Effector memory CD4-positive, alpha-beta T cell (primary cell): ENCODE measurements at regions not wholly inside any gene's neighbourhood (a gene's known extent, or its start where the extent isn't known, plus 50 kb on each side); places are given as distances from the start of the nearest gene placed in this dataset.

Experiments used
- DNase-seq, 3 donors: peaks; one replicate each; pipeline ENCODE4 v3.0.0-alpha.2; 2020
- H3K27ac ChIP-seq: 2 replicates; pipeline ENCODE4 v1.7.0; 2013; ENCODE audit warnings: mild to moderate bottlenecking, low read length, moderate library complexity; ENCODE audit not compliant: insufficient read depth, poor library complexity, severe bottlenecking
- H3K27me3 ChIP-seq: replicated peaks from 2 replicates; pipeline ENCODE4 v1.7.0; 2013; ENCODE audit warnings: mild to moderate bottlenecking, low read length; ENCODE audit not compliant: insufficient read depth, control insufficient read depth, poor library complexity, severe bottlenecking
- H3K36me3 ChIP-seq: 2 replicates; pipeline ENCODE4 v1.7.0; 2013; ENCODE audit warnings: mild to moderate bottlenecking, low read length, moderate library complexity; ENCODE audit not compliant: control insufficient read depth, insufficient read depth
- H3K4me1 ChIP-seq: 2 replicates; pipeline ENCODE4 v1.7.0; 2013; ENCODE audit warnings: low read length, mild to moderate bottlenecking; ENCODE audit not compliant: control insufficient read depth, insufficient read depth, poor library complexity, severe bottlenecking
- H3K4me3 ChIP-seq: 2 replicates; pipeline ENCODE4 v1.7.0; 2013; ENCODE audit warnings: low read length, low read depth, mild to moderate bottlenecking; ENCODE audit not compliant: insufficient read depth, poor library complexity, severe bottlenecking
- H3K9me3 ChIP-seq: 2 replicates; pipeline ENCODE4 v1.7.0; 2013; ENCODE audit warnings: mild to moderate bottlenecking, low read length, moderate library complexity; ENCODE audit not compliant: control insufficient read depth

DNA sequence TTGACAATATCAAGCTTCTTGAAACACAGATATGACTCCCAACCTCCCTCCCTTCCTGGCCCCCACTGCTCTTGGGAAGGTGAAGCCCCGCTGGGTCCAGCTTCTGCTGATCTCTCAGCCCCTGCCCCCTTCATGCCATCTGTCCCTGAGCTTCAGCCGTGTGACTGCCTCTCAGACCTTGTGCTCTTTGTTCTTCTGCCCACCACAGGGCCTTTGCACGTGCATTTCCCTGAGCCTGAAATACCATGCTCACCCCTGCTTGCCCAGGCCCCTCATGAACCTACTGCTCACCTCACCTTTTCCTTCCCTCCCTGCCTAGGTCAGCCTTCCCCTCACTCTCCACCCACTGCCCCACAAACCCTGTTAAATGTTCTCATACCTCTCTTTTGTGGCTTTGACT, 241.7 kb upstream of the PMEPA1 start:
- H3K4me1 ChIP-seq = no peaks in the 10 kb centered on the region
- no peaks in the 10 kb centered on the region for H3K36me3 ChIP-seq
- no peak overlapping the region for H3K4me3 ChIP-seq
- H3K27ac ChIP-seq = no peak overlapping the region
- H3K9me3 ChIP-seq = no peaks in the 10 kb centered on the region
- H3K27me3 ChIP-seq = no peaks in the 10 kb centered on the region
- DNase-seq = no peak

DNA sequence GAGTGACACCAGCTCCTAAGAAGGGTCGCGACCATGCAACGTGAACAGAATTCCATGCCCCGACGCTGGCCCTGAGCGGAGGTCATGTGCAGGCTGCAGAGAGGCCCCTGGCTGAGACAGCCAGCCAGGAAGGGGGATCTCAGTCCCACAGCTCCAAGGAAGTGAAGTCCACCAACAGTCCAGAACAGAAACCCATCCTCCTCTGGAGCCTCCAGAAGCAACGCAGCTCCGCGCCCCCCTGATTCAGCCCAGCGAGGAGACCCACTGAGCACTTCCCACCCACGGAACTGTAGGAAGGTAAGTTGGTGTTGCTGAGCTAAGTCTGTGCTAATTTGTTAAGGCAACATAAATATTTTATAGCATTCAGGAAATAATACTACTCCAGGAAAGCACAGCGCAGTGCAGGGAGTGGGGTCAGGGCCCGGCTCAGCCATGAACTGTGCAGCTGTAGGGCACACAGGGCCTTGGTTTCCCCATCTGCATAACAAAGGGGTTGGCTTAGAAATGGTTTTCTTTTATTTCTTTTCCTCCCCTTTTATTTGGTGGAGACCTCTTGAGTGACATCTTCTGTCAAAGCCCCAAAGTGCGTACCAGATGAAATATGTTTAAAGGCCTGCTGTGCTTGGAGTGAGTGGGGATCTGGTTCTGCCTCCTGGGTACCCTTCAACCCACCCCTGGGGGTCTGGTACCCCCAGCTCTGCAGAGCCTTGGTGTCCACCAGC, 241.1 kb upstream of the PMEPA1 start:
- Histone ChIP-seq H3K4me3 (no peak overlapping the region), H3K36me3 (no peaks in the 10 kb centered on the region), H3K4me1 (no peaks in the 10 kb centered on the region), H3K27me3 (no peaks in the 10 kb centered on the region), H3K27ac (no peak overlapping the region), H3K9me3 (no peaks in the 10 kb centered on the region)
- DNase-seq = no peak

DNA sequence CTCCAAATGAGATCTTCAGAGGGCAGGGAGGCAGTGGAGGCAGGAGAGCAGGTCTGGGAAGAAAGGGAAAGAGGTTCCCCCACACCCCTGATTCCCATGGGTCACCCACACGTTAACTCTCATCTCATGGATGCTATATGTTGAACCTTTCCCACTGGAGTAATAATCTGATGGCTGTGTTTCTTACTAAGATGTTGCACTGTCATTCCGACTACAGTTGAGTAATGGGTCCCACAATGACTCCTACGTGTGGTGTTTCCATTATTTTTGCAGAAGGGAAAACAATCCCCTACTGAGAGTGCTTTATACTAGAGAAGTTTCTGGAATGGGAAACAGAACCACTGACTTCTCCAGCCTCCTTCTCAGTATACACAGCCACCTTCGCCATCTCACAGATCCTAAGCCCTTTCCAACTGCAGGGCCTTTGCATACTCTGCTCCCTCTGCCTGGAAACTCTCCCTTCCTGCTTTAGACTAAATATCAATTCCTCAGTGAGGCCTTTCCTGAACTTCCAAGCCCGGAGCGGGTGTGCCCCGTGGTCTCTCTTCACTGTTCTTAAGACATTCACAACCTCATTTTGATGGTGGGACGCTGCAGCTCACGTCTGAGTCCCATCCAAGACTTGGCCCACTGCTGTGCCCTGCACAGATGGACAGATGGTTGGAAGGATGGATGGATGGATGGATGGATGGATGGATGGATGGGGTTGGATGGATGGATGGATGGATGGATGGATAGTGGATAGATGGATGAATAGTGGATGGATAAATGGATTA, 238.6 kb upstream of the PMEPA1 start:
- DNase-seq = no peak
- no peaks in the 10 kb centered on the region for H3K9me3 ChIP-seq
- no peaks in the 10 kb centered on the region for H3K4me1 ChIP-seq
- no peaks in the 10 kb centered on the region for H3K36me3 ChIP-seq
- no peak overlapping the region for H3K4me3 ChIP-seq
- no peak overlapping the region for H3K27ac ChIP-seq
- H3K27me3 ChIP-seq = no peaks in the 10 kb centered on the region

DNA sequence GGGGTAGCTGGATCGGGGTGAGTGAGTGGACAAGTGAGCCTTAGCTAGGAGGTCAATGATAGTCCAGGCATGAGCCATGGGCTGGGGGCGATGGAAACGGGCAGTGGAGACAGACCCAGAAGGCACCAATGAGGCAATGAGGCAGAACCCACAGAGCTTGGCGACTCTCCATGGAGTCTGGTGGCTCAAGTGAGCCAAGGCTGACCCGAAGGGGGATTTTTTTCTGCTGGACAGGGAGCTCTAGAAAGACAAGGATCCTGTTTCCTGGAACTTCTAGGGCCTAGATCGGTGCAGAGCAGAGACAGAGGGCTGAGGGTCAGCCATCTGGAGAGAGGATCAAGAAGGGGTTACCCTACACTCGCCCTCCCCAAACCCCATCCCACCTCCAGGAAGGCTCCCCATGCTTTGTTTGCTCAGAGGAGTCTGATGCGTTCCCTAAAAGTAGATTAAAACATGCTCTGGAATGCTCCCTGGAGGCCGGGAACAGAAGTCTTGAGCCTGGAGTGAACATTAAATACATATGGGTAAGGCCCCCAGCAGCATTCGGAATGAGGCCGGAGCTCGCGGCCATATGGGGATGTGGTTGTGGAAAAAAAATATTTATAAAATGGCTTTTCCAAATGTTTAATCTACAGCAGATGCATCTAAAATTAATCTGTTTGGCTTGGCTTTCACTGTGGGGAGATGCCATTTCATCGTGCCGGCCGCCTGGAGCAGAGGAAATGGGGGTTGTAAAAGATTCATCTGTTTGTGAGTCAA, 237.8 kb upstream of the PMEPA1 start:
- no peak for DNase-seq
- H3K27ac ChIP-seq = no peak overlapping the region

DNA sequence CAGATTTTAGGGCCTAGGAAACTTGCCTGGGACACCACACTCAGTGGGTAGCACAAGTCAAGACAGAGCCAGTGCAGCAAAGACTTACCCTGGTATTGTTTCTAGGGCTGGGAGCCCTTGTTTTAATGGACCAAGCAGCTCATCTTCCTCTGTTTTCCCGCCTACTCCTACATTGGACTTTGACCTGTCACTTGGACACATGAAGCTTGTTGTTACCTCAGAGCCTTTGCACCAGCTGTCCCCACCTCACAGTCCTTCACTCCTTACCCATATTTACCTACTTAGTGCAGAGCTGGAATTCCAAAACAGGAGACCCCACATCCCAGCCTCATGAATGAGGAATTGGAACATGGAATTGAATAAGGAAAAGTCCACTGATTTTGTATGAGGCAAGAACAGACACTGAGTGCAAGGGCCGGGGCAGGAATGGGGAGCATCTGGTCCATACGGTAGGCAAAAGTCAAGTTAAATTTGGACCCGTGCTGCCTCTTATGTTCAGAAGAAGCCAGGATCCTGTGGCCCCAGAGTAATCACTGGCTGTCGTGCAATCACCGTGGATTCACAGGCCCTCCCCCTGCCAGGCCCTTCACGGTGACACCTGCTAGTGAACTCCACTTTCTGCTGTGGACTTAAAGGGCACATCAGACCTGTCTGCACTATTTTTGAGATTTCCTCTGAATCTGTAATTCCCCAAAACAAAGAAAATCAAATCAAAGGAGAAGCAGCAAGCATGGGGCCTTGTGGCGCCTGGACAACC, 236.9 kb upstream of the PMEPA1 start:
- DNase-seq = no peak
- H3K36me3 ChIP-seq = no peaks in the 10 kb centered on the region
- H3K9me3 ChIP-seq = no peaks in the 10 kb centered on the region
- no peak overlapping the region for H3K4me3 ChIP-seq
- no peaks in the 10 kb centered on the region for H3K27me3 ChIP-seq
- no peak overlapping the region for H3K27ac ChIP-seq
- H3K4me1 ChIP-seq = no peaks in the 10 kb centered on the region

More for the DNA sequence above, 237.8 kb upstream of the PMEPA1 start:
- Histone ChIP-seq H3K9me3 (no peaks in the 10 kb centered on the region), H3K4me1 (no peaks in the 10 kb centered on the region), H3K36me3 (no peaks in the 10 kb centered on the region), H3K27me3 (no peaks in the 10 kb centered on the region), H3K4me3 (no peak overlapping the region)

DNA sequence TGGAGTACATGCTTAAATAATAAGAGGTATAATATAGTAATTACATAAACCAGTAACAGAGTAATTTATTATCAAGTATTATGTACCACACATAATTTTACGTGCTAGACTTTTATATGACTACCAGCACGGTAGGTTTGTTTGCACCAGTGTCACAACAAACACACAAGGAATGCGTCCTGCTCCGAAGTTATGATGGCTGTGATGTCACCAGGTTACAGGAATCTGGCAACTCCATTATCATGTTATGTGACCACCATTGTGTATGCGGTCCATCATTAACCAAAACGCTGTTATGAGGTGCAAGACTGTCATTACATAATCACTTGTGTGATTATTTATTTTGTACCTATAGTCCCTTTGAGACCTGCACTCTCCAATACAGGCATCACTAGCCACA, 235.2 kb upstream of the PMEPA1 start:
- no peak overlapping the region for H3K4me3 ChIP-seq
- no peaks in the 10 kb centered on the region for H3K27me3 ChIP-seq
- no peaks in the 10 kb centered on the region for H3K9me3 ChIP-seq
- no peaks in the 10 kb centered on the region for H3K36me3 ChIP-seq
- no peak overlapping the region for H3K27ac ChIP-seq
- no peaks in the 10 kb centered on the region for H3K4me1 ChIP-seq
- DNase-seq = no peak

DNA sequence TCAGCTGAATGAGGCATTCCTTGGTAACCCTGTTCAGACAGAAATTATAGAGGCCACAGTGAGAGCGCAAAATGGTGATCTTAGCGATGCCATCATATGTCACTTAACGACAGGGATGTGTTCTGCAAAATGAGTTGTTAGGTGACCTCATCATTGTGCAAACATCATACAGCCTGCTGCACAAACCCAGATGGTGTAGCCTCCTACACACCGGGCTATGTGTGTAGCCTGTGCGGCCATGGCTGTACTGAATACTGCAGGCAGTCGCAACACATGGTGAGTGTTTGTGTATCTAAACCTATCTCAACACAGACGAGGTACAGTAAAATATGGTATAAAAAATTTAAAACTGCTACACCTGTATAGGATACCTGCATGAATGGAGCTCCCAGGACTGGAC, 234.1 kb upstream of the PMEPA1 start:
- no peaks in the 10 kb centered on the region for H3K4me1 ChIP-seq
- no peak for DNase-seq
- no peak overlapping the region for H3K4me3 ChIP-seq
- no peaks in the 10 kb centered on the region for H3K27me3 ChIP-seq
- H3K36me3 ChIP-seq = no peaks in the 10 kb centered on the region
- H3K9me3 ChIP-seq = no peaks in the 10 kb centered on the region
- no peak overlapping the region for H3K27ac ChIP-seq

DNA sequence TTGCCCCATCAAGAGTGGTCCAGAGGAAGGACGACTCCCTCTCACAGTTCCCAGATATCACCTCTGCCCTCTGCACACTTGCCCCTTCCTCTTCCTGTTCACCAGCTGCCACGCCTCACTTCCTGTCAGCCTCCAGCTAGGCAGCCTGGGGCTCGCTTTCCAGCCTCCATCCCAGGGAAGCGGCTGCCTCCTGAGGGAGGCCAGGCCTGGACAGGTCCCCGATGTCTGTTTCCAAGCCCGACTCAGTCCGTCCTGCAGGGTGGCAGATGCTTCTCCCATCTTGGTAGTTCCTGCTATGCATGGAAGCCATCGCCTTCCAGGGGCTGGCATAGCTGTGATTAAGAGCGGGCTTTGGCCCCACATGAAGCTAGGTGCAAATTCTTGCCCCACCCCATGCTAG, 233.5 kb upstream of the PMEPA1 start:
- no peaks in the 10 kb centered on the region for H3K9me3 ChIP-seq
- no peaks in the 10 kb centered on the region for H3K36me3 ChIP-seq
- no peaks in the 10 kb centered on the region for H3K4me1 ChIP-seq
- DNase-seq = no peak
- H3K4me3 ChIP-seq = no peak overlapping the region
- H3K27ac ChIP-seq = no peak overlapping the region
- no peaks in the 10 kb centered on the region for H3K27me3 ChIP-seq

DNA sequence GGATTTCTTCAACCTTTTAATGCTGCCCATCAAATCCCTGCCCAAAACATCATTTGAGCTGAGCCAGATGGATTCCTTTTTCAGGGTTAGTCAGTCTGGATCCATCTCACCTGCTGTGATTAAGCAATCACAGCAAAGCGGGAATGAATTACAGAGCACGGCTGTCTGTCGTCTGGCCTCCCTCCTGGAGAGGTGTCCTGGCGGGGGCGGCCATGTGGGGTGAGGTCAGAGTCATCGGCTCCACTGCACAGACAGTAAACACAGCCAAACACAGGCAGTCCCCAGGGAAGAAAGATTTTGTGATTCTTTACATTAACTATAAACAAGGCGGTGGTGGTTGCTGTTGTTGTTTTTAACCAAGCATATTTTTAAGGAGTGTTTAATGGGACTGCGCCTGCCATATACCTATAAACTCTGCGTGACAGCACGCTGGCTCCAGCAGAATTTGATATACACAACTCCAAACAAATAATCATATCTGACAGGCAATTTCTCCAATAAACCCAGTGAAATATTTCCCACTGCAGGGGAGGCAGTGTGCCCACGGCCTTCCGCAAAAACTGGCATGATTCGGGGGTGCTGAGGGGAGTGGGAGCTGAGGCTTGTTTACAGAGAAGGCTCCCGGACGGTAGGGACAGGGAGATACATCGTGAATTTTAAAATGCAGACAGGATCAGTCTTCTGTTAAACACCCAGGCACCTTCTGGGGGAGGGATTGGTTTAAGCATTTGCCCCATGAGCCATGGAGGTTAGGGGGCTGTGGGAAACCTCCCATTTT, 232.0 kb upstream of the PMEPA1 start:
- H3K27me3 ChIP-seq = no peaks in the 10 kb centered on the region
- no peak for DNase-seq
- H3K36me3 ChIP-seq = no peaks in the 10 kb centered on the region
- no peaks in the 10 kb centered on the region for H3K9me3 ChIP-seq
- no peak overlapping the region for H3K4me3 ChIP-seq
- no peak overlapping the region for H3K27ac ChIP-seq
- H3K4me1 ChIP-seq = no peaks in the 10 kb centered on the region
